ENCODE measurements at regions not wholly inside any gene's neighbourhood (a gene's known extent, or its start where the extent isn't known, plus 50 kb on each side); places are given as distances from the start of the nearest gene placed in this dataset.
"Not testable (repeated sequence)": the region's sequence is repeated elsewhere in the genome, so short reads cannot be mapped to it uniquely, and the experiment has no call there.

DNA sequence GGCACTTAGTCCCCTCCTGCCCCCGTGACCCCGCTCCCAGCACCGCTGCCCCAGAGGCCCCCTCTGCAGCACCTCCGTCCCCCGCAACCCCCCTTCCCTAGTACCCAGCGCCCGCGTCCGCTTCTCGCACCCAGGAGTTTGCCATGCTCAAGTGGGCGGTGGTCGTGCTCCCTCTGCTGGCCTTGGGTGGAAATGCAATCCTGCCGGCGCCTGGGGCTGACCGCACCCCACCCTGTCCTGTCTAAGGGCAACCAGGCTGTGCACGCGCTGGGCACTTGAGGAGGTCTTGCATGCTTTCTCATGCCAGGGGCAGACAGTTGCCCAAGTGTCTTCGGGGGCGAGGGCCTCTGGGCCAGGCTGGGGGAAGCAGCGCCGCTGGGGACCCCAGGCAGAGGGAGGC, 1544.9 kb upstream of the USP9Y start:
- not testable (repeated sequence) for H3K27me3 Mint-ChIP-seq (ENCODE audit: low read depth, unreplicated experiment); H3K4me2 ChIP-seq (ENCODE audit: low read length); FAIRE-seq; H3K4me3 Mint-ChIP-seq (ENCODE audit: unreplicated experiment); H3K27ac Mint-ChIP-seq (ENCODE audit: unreplicated experiment); H3K9ac ChIP-seq (ENCODE audit: low read length); H4K20me1 ChIP-seq (ENCODE audit: insufficient read depth, low read length); H3K36me3 ChIP-seq (ENCODE audit: insufficient read depth, low read length); H2AFZ ChIP-seq (ENCODE audit: low read depth, low read length); H3K27me3 ChIP-seq (ENCODE audit: insufficient read depth, low read length); H3K4me3 ChIP-seq (ENCODE audit: insufficient read depth, low read depth, low read length); H3K79me2 ChIP-seq (ENCODE audit: insufficient read depth, low read length); H3K4me1 Mint-ChIP-seq (ENCODE audit: low read depth, unreplicated experiment); H3K9me3 ChIP-seq (ENCODE audit: insufficient read depth, low read depth, low read length); H3K36me3 Mint-ChIP-seq (ENCODE audit: low read depth, unreplicated experiment); H3K27ac ChIP-seq (ENCODE audit: low read depth, low read length); H3K9me3 Mint-ChIP-seq (ENCODE audit: unreplicated experiment); H3K4me1 ChIP-seq (ENCODE audit: insufficient read depth, low read length); DNase-seq (ENCODE audit: low read depth)

DNA sequence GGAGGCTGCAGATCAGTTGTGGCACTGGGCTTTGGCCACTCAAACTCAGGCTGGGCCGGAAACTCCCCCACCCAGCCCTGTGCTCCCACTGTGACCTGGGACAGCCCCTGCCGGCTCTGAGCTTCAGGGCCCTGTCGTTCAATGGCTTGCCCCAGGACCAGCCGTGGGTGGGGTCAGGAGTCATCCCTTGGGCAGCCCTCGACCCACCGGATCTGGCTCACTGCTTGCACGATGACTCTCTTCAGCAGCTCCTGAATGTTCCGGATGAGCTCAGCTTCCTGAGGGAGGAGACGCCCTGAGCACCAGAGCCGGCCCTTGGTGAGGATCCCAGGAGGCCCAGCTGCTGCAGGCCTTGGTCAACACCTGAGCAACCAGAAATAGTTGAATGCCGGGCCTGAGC, 1544.2 kb upstream of the USP9Y start:
- H3K36me3 ChIP-seq (ENCODE audit: insufficient read depth, low read length); H3K27ac ChIP-seq (ENCODE audit: low read depth, low read length); H3K4me1 Mint-ChIP-seq (ENCODE audit: low read depth, unreplicated experiment); H3K4me1 ChIP-seq (ENCODE audit: insufficient read depth, low read length); H3K9ac ChIP-seq (ENCODE audit: low read length); H2AFZ ChIP-seq (ENCODE audit: low read depth, low read length); FAIRE-seq; H3K79me2 ChIP-seq (ENCODE audit: insufficient read depth, low read length); DNase-seq (ENCODE audit: low read depth); H3K9me3 ChIP-seq (ENCODE audit: insufficient read depth, low read depth, low read length); H3K4me2 ChIP-seq (ENCODE audit: low read length); H3K4me3 ChIP-seq (ENCODE audit: insufficient read depth, low read depth, low read length); H3K36me3 Mint-ChIP-seq (ENCODE audit: low read depth, unreplicated experiment); H3K4me3 Mint-ChIP-seq (ENCODE audit: unreplicated experiment); H3K27ac Mint-ChIP-seq (ENCODE audit: unreplicated experiment); H3K27me3 ChIP-seq (ENCODE audit: insufficient read depth, low read length); H3K27me3 Mint-ChIP-seq (ENCODE audit: low read depth, unreplicated experiment); H3K9me3 Mint-ChIP-seq (ENCODE audit: unreplicated experiment); H4K20me1 ChIP-seq (ENCODE audit: insufficient read depth, low read length): not testable (repeated sequence)

DNA sequence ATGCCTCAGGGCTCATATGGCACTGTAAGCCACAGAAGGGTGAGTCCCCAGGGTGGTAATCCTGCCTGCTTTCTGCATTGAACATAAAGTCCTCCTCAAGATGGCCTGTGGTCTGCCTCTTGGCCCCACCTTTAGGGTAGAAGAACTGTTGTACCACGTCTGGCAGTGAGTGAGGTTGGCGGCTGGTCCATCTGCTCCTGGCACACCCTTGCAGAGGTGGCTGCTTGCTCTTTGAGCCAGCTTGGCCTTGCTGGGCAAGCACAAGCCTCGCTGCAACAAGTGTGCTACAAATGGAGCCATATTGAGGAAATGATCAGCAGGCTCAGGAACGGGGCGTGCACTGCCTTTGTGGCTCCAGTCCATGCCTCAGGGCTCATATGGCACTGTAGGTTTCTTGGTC, 1524.0 kb upstream of the USP9Y start:
- not testable (repeated sequence) for H3K27ac Mint-ChIP-seq (ENCODE audit: unreplicated experiment); FAIRE-seq; H3K4me1 Mint-ChIP-seq (ENCODE audit: low read depth, unreplicated experiment)

DNA sequence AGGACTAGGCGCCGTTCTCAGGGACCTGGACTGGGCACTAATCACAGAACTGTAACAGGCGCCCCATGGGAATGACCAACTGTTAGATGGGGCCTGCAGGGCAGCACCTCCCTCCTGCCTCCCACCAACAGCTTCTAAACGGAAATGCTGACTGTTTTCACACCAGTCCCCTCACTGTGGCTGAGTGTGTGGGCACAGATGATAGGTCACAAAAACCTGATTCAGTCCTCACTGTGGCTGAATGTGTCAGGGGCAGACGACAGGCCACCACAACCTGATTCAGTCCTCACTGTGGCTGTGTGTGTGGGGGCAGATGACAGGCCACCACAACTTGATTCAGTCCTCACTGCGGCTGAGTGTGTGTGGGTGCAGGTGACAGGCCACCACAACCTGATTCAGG, 1499.9 kb upstream of the USP9Y start:
- not testable (repeated sequence) for H2AFZ ChIP-seq (ENCODE audit: low read depth, low read length); H3K4me3 ChIP-seq (ENCODE audit: insufficient read depth, low read depth, low read length); H4K20me1 ChIP-seq (ENCODE audit: insufficient read depth, low read length); H3K79me2 ChIP-seq (ENCODE audit: insufficient read depth, low read length); H3K4me3 Mint-ChIP-seq (ENCODE audit: unreplicated experiment); H3K9ac ChIP-seq (ENCODE audit: low read length); H3K4me1 Mint-ChIP-seq (ENCODE audit: low read depth, unreplicated experiment); DNase-seq (ENCODE audit: low read depth); FAIRE-seq; H3K4me1 ChIP-seq (ENCODE audit: insufficient read depth, low read length); H3K27me3 ChIP-seq (ENCODE audit: insufficient read depth, low read length); H3K27me3 Mint-ChIP-seq (ENCODE audit: low read depth, unreplicated experiment); H3K9me3 Mint-ChIP-seq (ENCODE audit: unreplicated experiment); H3K36me3 ChIP-seq (ENCODE audit: insufficient read depth, low read length); H3K36me3 Mint-ChIP-seq (ENCODE audit: low read depth, unreplicated experiment); H3K4me2 ChIP-seq (ENCODE audit: low read length); H3K27ac ChIP-seq (ENCODE audit: low read depth, low read length); H3K27ac Mint-ChIP-seq (ENCODE audit: unreplicated experiment); H3K9me3 ChIP-seq (ENCODE audit: insufficient read depth, low read depth, low read length)

More for the DNA sequence above, 1524.0 kb upstream of the USP9Y start:
- H3K27me3 Mint-ChIP-seq (ENCODE audit: low read depth, unreplicated experiment); H3K4me3 Mint-ChIP-seq (ENCODE audit: unreplicated experiment); H3K36me3 ChIP-seq (ENCODE audit: insufficient read depth, low read length); H3K9me3 Mint-ChIP-seq (ENCODE audit: unreplicated experiment); H3K4me2 ChIP-seq (ENCODE audit: low read length); H3K36me3 Mint-ChIP-seq (ENCODE audit: low read depth, unreplicated experiment); H3K9me3 ChIP-seq (ENCODE audit: insufficient read depth, low read depth, low read length); H3K9ac ChIP-seq (ENCODE audit: low read length); H3K79me2 ChIP-seq (ENCODE audit: insufficient read depth, low read length); H2AFZ ChIP-seq (ENCODE audit: low read depth, low read length); H3K27ac ChIP-seq (ENCODE audit: low read depth, low read length); DNase-seq (ENCODE audit: low read depth); H3K27me3 ChIP-seq (ENCODE audit: insufficient read depth, low read length); H3K4me3 ChIP-seq (ENCODE audit: insufficient read depth, low read depth, low read length); H4K20me1 ChIP-seq (ENCODE audit: insufficient read depth, low read length); H3K4me1 ChIP-seq (ENCODE audit: insufficient read depth, low read length): not testable (repeated sequence)

DNA sequence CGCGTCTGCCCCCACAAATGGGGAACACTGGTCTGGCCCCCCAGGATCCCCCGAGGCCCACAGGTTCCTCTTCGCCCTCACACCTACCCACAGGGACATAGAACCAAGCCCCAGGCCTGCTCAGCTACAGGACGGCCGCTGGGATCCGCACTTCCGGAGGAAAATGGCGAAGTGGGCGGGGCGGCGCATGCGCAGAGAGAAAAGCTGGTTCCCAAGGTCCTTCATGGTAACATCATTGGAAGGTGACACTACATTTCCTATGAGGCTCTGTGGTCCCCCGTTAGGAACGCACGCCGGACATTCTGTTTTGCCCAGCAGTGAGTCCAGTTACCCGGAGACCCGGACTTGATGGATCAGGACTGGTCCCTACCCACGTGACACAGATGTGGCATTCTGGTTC, 1486.2 kb upstream of the USP9Y start:
- not testable (repeated sequence) for H3K4me1 ChIP-seq (ENCODE audit: insufficient read depth, low read length); H3K36me3 Mint-ChIP-seq (ENCODE audit: low read depth, unreplicated experiment); H3K9me3 Mint-ChIP-seq (ENCODE audit: unreplicated experiment); H4K20me1 ChIP-seq (ENCODE audit: insufficient read depth, low read length); H3K4me2 ChIP-seq (ENCODE audit: low read length); H3K9me3 ChIP-seq (ENCODE audit: insufficient read depth, low read depth, low read length); H3K27me3 Mint-ChIP-seq (ENCODE audit: low read depth, unreplicated experiment); H3K27ac Mint-ChIP-seq (ENCODE audit: unreplicated experiment); H3K4me1 Mint-ChIP-seq (ENCODE audit: low read depth, unreplicated experiment); H3K79me2 ChIP-seq (ENCODE audit: insufficient read depth, low read length); DNase-seq (ENCODE audit: low read depth); FAIRE-seq; H3K4me3 Mint-ChIP-seq (ENCODE audit: unreplicated experiment); H3K36me3 ChIP-seq (ENCODE audit: insufficient read depth, low read length); H3K27ac ChIP-seq (ENCODE audit: low read depth, low read length); H3K27me3 ChIP-seq (ENCODE audit: insufficient read depth, low read length); H3K4me3 ChIP-seq (ENCODE audit: insufficient read depth, low read depth, low read length); H2AFZ ChIP-seq (ENCODE audit: low read depth, low read length); H3K9ac ChIP-seq (ENCODE audit: low read length)
